IMR-90 (cell line): ENCODE measurements at regions not wholly inside any gene's neighbourhood (a gene's known extent, or its start where the extent isn't known, plus 50 kb on each side); places are given as distances from the start of the nearest gene placed in this dataset.

Source experiments
- ATAC-seq: fragments of 200-7000 bp; cut with Tn5 transposase; 2 replicates; pipeline ENCODE4 v1.9.1; 2020; ENCODE audit warnings: low read depth, mild to moderate bottlenecking, moderate library complexity
- BruUV-seq: library from RNA; stranded (reverse); fragments of 400-500 nt; replicated peaks from 2 replicates; lab custom pipeline; 2021; lab: Mats Ljungman, UMichigan
- CTCF ChIA-PET: fragments of 300-600 bp; formaldehyde crosslinking; extraction: SDS; loops from one replicate; lab custom pipeline; 2021; ENCODE audit warnings: antibody characterized with exemption; lab: Yijun Ruan, JAX
- POLR2A ChIA-PET: fragments of 300-600 bp; sonication (Branson Sonifier 250); formaldehyde crosslinking; loops from one replicate; lab custom pipeline; 2022; ENCODE audit warnings: antibody characterized with exemption; ENCODE audit not compliant: unreplicated experiment; lab: Charles Lee
- DNase-seq: peaks from one replicate; pipeline ENCODE4 v3.0.0; 2013
- H2AFZ ChIP-seq: replicated peaks from 2 replicates; pipeline ENCODE3; 2013; ENCODE audit warnings: low read length, mild to moderate bottlenecking; ENCODE audit not compliant: poor library complexity
- H2AK5ac ChIP-seq: 2 replicates; pipeline ENCODE4 v1.6.1; 2013; ENCODE audit warnings: low read depth, low read length, inconsistent platforms
- H2AK9ac ChIP-seq: replicated peaks from 2 replicates; pipeline ENCODE3; 2013; ENCODE audit warnings: mild to moderate bottlenecking, low read depth, low read length, moderate library complexity; ENCODE audit not compliant: poor library complexity
- H2BK120ac ChIP-seq: 2 replicates; pipeline ENCODE4 v1.6.1; 2013; ENCODE audit warnings: low read depth, low read length, inconsistent platforms
- H2BK15ac ChIP-seq: 3 replicates; pipeline ENCODE4 v1.6.1; 2013; ENCODE audit warnings: low read depth, low read length, inconsistent platforms
- H2BK20ac ChIP-seq: 2 replicates; pipeline ENCODE4 v1.6.1; 2013; ENCODE audit warnings: low read depth, mild to moderate bottlenecking, inconsistent platforms, low read length, moderate library complexity
- H2BK5ac ChIP-seq: 2 replicates; pipeline ENCODE4 v1.6.1; 2013; ENCODE audit warnings: mild to moderate bottlenecking, low read depth, low read length, inconsistent platforms; ENCODE audit not compliant: poor library complexity, severe bottlenecking
- H3K14ac ChIP-seq: replicated peaks from 2 replicates; pipeline ENCODE4 v1.6.1; 2013; ENCODE audit warnings: low read depth, low read length, inconsistent platforms
- H3K18ac ChIP-seq: 2 replicates; pipeline ENCODE4 v1.6.1; 2013; ENCODE audit warnings: low read depth, low read length, control low read depth
- H3K23ac ChIP-seq: 2 replicates; pipeline ENCODE4 v1.6.1; 2013; ENCODE audit warnings: low read depth, low read length, inconsistent platforms
- H3K27ac ChIP-seq: 2 replicates; pipeline ENCODE4 v1.5.1; 2013; ENCODE audit warnings: mild to moderate bottlenecking, control low read depth, low read length; ENCODE audit not compliant: insufficient read depth
- H3K27me3 ChIP-seq: 2 replicates; pipeline ENCODE4 v1.6.1; 2013; ENCODE audit warnings: low read length; ENCODE audit not compliant: control insufficient read depth, insufficient read depth
- H3K36me3 ChIP-seq: 2 replicates; pipeline ENCODE4 v1.6.1; 2013; ENCODE audit warnings: low read length, mixed read lengths; ENCODE audit not compliant: control insufficient read depth, insufficient read depth
- H3K4ac ChIP-seq: 2 replicates; pipeline ENCODE4 v1.6.1; 2013; ENCODE audit warnings: low read depth, low read length, inconsistent platforms
- H3K4me1 ChIP-seq: 2 replicates; pipeline ENCODE4 v1.6.1; 2013; ENCODE audit warnings: low read length, mixed read lengths; ENCODE audit not compliant: control insufficient read depth, insufficient read depth
- H3K4me2 ChIP-seq: 2 replicates; pipeline ENCODE4 v1.6.1; 2013; ENCODE audit warnings: low read depth, mild to moderate bottlenecking, control low read depth, low read length, moderate library complexity
- H3K4me3 ChIP-seq: 2 replicates; pipeline ENCODE4 v1.5.1; 2013; ENCODE audit warnings: low read depth, mild to moderate bottlenecking, control low read depth, low read length, moderate library complexity; ENCODE audit not compliant: insufficient read depth
- H3K56ac ChIP-seq: 2 replicates; pipeline ENCODE4 v1.6.1; 2013; ENCODE audit warnings: low read length, inconsistent platforms; ENCODE audit not compliant: insufficient read depth; ENCODE audit errors: extremely low read depth
- H3K79me1 ChIP-seq, 2 experiments: 2 replicates each; pipeline ENCODE4 v1.6.1; 2013; ENCODE audit warnings: low read length in 2 of 2, inconsistent platforms in 1 of 2, low read depth in 1 of 2
- H3K9ac ChIP-seq: 2 replicates; pipeline ENCODE4 v1.6.1; 2013; ENCODE audit warnings: low read depth, low read length, control low read depth
- H3K9me1 ChIP-seq: 2 replicates; pipeline ENCODE4 v1.6.1; 2013; ENCODE audit warnings: low read length, inconsistent platforms; ENCODE audit not compliant: insufficient read depth
- H3K9me3 ChIP-seq: 2 replicates; pipeline ENCODE4 v1.6.1; 2013; ENCODE audit warnings: low read length; ENCODE audit not compliant: control insufficient read depth, insufficient read depth
- H4K20me1 ChIP-seq: 2 replicates; pipeline ENCODE4 v1.6.1; 2013; ENCODE audit warnings: low read length, inconsistent platforms; ENCODE audit not compliant: insufficient read depth
- H4K5ac ChIP-seq: 2 replicates; pipeline ENCODE4 v1.6.1; 2013; ENCODE audit warnings: mild to moderate bottlenecking, low read depth, low read length, control low read depth
- H4K8ac ChIP-seq, 2 experiments: 2 replicates each; pipeline ENCODE4 v1.6.1; 2013; ENCODE audit warnings: low read depth in 2 of 2, low read length in 2 of 2, control low read depth in 1 of 2, inconsistent platforms in 1 of 2
- H4K91ac ChIP-seq: 2 replicates; pipeline ENCODE4 v1.6.1; 2013; ENCODE audit warnings: low read depth, low read length, inconsistent platforms; ENCODE audit not compliant: insufficient read depth
- MAFK ChIP-seq: IDR thresholded peaks from 2 replicates; pipeline ENCODE4 v1.6.1; 2012; ENCODE audit warnings: low read depth, low read length, improper control_type of control experiment
- MAZ ChIP-seq: IDR thresholded peaks from 2 replicates; pipeline ENCODE4 v1.6.1; 2012; ENCODE audit warnings: low read depth, mild to moderate bottlenecking, low read length, improper control_type of control experiment, moderate library complexity, borderline replicate concordance
- POLR2A ChIP-seq: IDR thresholded peaks from 2 replicates; pipeline ENCODE4 v1.6.1; 2012; ENCODE audit warnings: mild to moderate bottlenecking, low read depth, low read length
- RCOR1 ChIP-seq: IDR thresholded peaks from 2 replicates; pipeline ENCODE4 v1.6.1; 2012; ENCODE audit warnings: mild to moderate bottlenecking, low read length, improper control_type of control experiment; ENCODE audit not compliant: insufficient replicate concordance
- WGBS, 2 experiments: methylation state at CpG; one replicate each; pipeline versions ENCODE4 v1.1.5 to v1.1.7; 2013; ENCODE audit warnings: missing lambda C conversion rate in 2 of 2; ENCODE audit not compliant: insufficient read length in 1 of 2; ENCODE audit errors: extremely low coverage in 2 of 2; 5-methylcytosine and 5-hydroxymethylcytosine counted together
- dilution Hi-C: fragments of 300-500 bp; cut with HindIII; formaldehyde crosslinking; loops from one replicate; pipeline ENCODE4 v1.14.3; 2018; ENCODE audit warnings: low sequenced_read_pairs; ENCODE audit not compliant: unreplicated experiment
- in situ Hi-C: fragments of 300-500 bp; cut with MboI; formaldehyde crosslinking; loops from 3 replicates; pipeline ENCODE4 v1.14.3; 2019; ENCODE audit warnings: low sequenced_read_pairs, inconsistent platforms, mixed read lengths
- intact Hi-C: fragments of 100-400 bp; cut with micrococcal nuclease; formaldehyde crosslinking; loops from 2 replicates; pipeline ENCODE4 v1.10.0; 2022

GRCh38 chr11:28539239-28540030 is 431.2 kb downstream of the METTL15 start:
- no CpG with 5 or more reads among the region's 2 CpGs for WGBS, 2 experiments
- no peaks in the 10 kb centered on the region for H3K9me1 ChIP-seq
- H4K8ac ChIP-seq = peak overlapping the region; percentile 23 to 69; a peak in 2 of 4 replicates
- no peak overlapping the region for H2AK9ac ChIP-seq
- H3K14ac ChIP-seq = peak overlapping the region; percentile 74; the same call in 1 of the 2 replicates
- DNase-seq (peak; percentile 54), ATAC-seq (no peak)
- H3K56ac ChIP-seq = no peak overlapping the region
- no peak overlapping the region for H3K4me3 ChIP-seq
- no peak overlapping the region for H3K9ac ChIP-seq
- H2BK20ac ChIP-seq = peak overlapping the region; percentile 95
- H2BK120ac ChIP-seq = peak overlapping the region; percentile 44; the same call in 1 of the 2 replicates
- no TSS peak for BruUV-seq
- H3K4me2 ChIP-seq = no peak overlapping the region
- no peaks in the 10 kb centered on the region for H4K20me1 ChIP-seq
- H4K91ac ChIP-seq = peak overlapping the region; percentile 44; the same call in 1 of the 2 replicates
- H3K4me1 ChIP-seq = peaks cover 8% of the 10 kb centered on the region
- H3K36me3 ChIP-seq = no peaks in the 10 kb centered on the region
- in situ Hi-C loops = loop anchor here (25.0 kb wide), 1 partner anchor 827 kb away; the partner anchor contains the start of gene BDNF
- intact Hi-C loops = no loop called here
- peak overlapping the region; percentile 97 for H3K18ac ChIP-seq
- H3K23ac ChIP-seq = no peak overlapping the region
- H4K5ac ChIP-seq = peak overlapping the region; percentile 96; the same call in 1 of the 2 replicates
- dilution Hi-C loops = no loop called here
- no peak overlapping the region for H3K27ac ChIP-seq
- H3K79me1 ChIP-seq = no peaks in the 10 kb centered on the region
- peaks cover 4% of the 10 kb centered on the region; the same call in 1 of the 2 replicates for H3K9me3 ChIP-seq
- TF ChIP-seq RCOR1 (no peak), POLR2A (no peak), MAFK (peak; percentile 85), MAZ (no peak)
- no peak overlapping the region for H2AFZ ChIP-seq
- H2BK5ac ChIP-seq = peak overlapping the region; percentile 73
- H3K4ac ChIP-seq = peak overlapping the region; percentile 78
- CTCF ChIA-PET = interaction anchor here (0.6 to 1.2 kb wide), 2 partner anchors 23 to 844 kb away, joined by 3 read pairs; no protein-coding TSS in a partner anchor
- H2AK5ac ChIP-seq = peak overlapping the region; percentile 57; the same call in 1 of the 2 replicates
- peak overlapping the region; percentile 67 for H2BK15ac ChIP-seq
- no peaks in the 10 kb centered on the region for H3K27me3 ChIP-seq
- POLR2A ChIA-PET = interaction anchor here (0.6 kb wide), 1 partner anchor 249 kb away, joined by 3 read pairs; no protein-coding TSS in a partner anchor
